ENCODE measurements at regions not wholly inside any gene's neighbourhood (a gene's known extent, or its start where the extent isn't known, plus 50 kb on each side); places are given as distances from the start of the nearest gene placed in this dataset.
"Not testable (repeated sequence)": the region's sequence is repeated elsewhere in the genome, so short reads cannot be mapped to it uniquely, and the experiment has no call there.

GRCh38 chr14:25546826-25547225, 496.9 kb upstream of the STXBP6 start:
- no peak for DNase-seq

- DNase-seq = no peak
Measured at GRCh38 chr14:25537846-25538455, 488.0 kb upstream of the STXBP6 start.

- DNase-seq = no peak
Measured at GRCh38 chr14:25526290-25526689, 476.3 kb upstream of the STXBP6 start.

GRCh38 chr14:25522926-25523325, 473.0 kb upstream of the STXBP6 start:
- DNase-seq = no peak

GRCh38 chr14:25522116-25522515, 472.2 kb upstream of the STXBP6 start:
- no peak for DNase-seq

GRCh38 chr14:25521616-25522015, 471.7 kb upstream of the STXBP6 start:
- DNase-seq = no peak

- DNase-seq = no peak
Measured at GRCh38 chr14:25520821-25521220, 470.9 kb upstream of the STXBP6 start.

- no peak for DNase-seq
Measured at GRCh38 chr14:25518364-25518763, 468.4 kb upstream of the STXBP6 start.

- DNase-seq = no peak
Measured at GRCh38 chr14:25516838-25517237, 466.9 kb upstream of the STXBP6 start.

GRCh38 chr14:25508845-25509244, 458.9 kb upstream of the STXBP6 start:
- DNase-seq = no peak

- no peak for DNase-seq
Measured at GRCh38 chr14:25501749-25502148, 451.8 kb upstream of the STXBP6 start.

- DNase-seq = no peak
Measured at GRCh38 chr14:25488961-25489360, 439.0 kb upstream of the STXBP6 start.

- no peak for DNase-seq
Measured at GRCh38 chr14:25485381-25485780, 435.4 kb upstream of the STXBP6 start.

GRCh38 chr14:25484906-25485305, 435.0 kb upstream of the STXBP6 start:
- DNase-seq = no peak

GRCh38 chr14:25484235-25484634, 434.3 kb upstream of the STXBP6 start:
- no peak for DNase-seq

- DNase-seq = no peak
Measured at GRCh38 chr14:25477316-25478098, 427.6 kb upstream of the STXBP6 start.

- no peak for DNase-seq
Measured at GRCh38 chr14:25472700-25473099, 422.8 kb upstream of the STXBP6 start.

- DNase-seq = no peak
Measured at GRCh38 chr14:25464772-25465171, 414.8 kb upstream of the STXBP6 start.

- DNase-seq = no peak
Measured at GRCh38 chr14:25464078-25464477, 414.1 kb upstream of the STXBP6 start.

- DNase-seq = no peak
Measured at GRCh38 chr14:25463480-25463879, 413.5 kb upstream of the STXBP6 start.

GRCh38 chr14:25461780-25462179, 411.8 kb upstream of the STXBP6 start:
- no peak for DNase-seq

- DNase-seq = no peak
Measured at GRCh38 chr14:25444381-25444780, 394.4 kb upstream of the STXBP6 start.

- not testable (repeated sequence) for DNase-seq
Measured at GRCh38 chr14:25440382-25440781, 390.4 kb upstream of the STXBP6 start.

GRCh38 chr14:25436906-25437305, 387.0 kb upstream of the STXBP6 start:
- DNase-seq = no peak
